Fibroblast of mammary gland (primary cell): ENCODE measurements at regions not wholly inside any gene's neighbourhood (a gene's known extent, or its start where the extent isn't known, plus 50 kb on each side); places are given as distances from the start of the nearest gene placed in this dataset.

ENCODE experiments used
- DNase-seq: peaks from one replicate; pipeline ENCODE4 v3.0.0-alpha.2; 2010; ENCODE audit warnings: low read depth
- H3K4me3 ChIP-seq: 2 replicates; pipeline ENCODE4 v1.5.1; 2011; ENCODE audit warnings: low read depth, mild to moderate bottlenecking, low read length, moderate library complexity; ENCODE audit not compliant: control insufficient read depth
- CTCF ChIP-seq: conservative IDR thresholded peaks from 2 replicates; pipeline ENCODE4 v1.5.1; 2011; ENCODE audit warnings: low read depth, low read length, inconsistent platforms; ENCODE audit not compliant: control insufficient read depth, insufficient read depth

- H3K4me3 ChIP-seq: no peak overlapping the region
- DNase-seq: no peak
- TF ChIP-seq CTCF: no peak
Observed at GRCh38 chr5:108606185-108606584, 141.5 kb upstream of the FER start.

GRCh38 chr5:108602830-108603229 is 144.9 kb upstream of the FER start:
- DNase-seq: no peak
- no peak overlapping the region for H3K4me3 ChIP-seq
- no peak for TF ChIP-seq CTCF

- no peak for TF ChIP-seq CTCF
- no peak for DNase-seq
Observed at GRCh38 chr5:108590799-108591198, 156.9 kb upstream of the FER start.

DNA sequence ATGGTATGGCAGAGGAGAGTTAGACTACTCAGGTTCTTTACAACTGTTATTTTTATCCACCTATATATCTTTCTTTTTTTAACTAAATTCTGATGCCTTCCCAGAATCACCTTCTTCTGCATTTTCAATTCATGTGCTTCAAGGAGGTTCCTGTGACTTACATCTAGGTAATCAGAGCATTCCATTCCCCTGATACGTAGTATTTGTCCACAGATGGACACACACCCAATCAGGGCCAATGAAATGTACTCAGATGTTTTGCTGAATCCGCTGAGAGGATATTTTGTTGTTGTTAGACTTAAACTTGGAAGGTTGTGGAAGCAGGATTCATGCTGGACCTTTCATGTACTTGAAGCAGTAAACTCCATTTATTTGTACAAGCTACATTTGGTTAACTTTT is 159.4 kb upstream of the FER start:
- no peak overlapping the region for H3K4me3 ChIP-seq
- no peak for TF ChIP-seq CTCF
- DNase-seq: no peak

More at GRCh38 chr5:108590799-108591198, 156.9 kb upstream of the FER start:
- H3K4me3 ChIP-seq: no peak overlapping the region

DNA sequence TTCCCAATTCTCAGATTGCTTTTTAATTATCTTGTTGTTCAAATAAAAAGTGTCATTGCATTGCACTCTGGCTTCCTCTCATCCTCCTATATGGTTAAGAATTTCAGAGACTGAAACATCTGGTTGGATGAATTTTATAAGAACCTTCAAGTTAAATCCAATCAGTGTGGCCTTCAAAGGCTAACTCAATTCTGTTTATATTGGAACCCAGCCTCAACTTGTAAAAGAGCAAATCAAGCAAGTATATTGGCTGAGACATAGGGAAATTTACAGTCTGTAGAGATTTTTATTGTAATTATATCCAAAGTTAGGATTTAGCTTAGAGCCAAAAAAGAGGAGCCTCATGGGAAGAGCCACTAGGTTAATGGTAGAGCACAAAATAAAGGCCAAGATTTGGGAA is 159.9 kb upstream of the FER start:
- H3K4me3 ChIP-seq: no peak overlapping the region
- no peak for TF ChIP-seq CTCF
- DNase-seq: no peak

DNA sequence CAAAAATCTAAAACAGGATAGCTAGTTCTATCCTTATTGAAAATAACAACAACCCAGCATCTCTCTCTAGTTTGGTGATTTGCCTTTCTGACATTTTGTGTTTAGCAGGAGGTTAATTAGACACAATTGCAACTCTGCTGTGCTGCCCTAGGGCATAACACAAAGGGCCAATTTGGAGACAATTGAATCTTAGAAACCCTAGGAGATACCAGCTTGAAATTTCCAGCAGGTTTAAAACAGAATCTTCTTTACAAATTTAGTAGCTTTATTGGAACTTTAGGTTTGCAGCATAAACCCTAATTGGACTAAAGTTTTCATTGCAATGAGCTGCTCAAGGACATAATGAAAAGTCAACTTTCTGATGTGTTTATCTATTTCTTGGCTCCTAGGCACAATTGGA is 166.7 kb upstream of the FER start:
- no peak for TF ChIP-seq CTCF
- no peak for DNase-seq
- no peak overlapping the region for H3K4me3 ChIP-seq

DNA sequence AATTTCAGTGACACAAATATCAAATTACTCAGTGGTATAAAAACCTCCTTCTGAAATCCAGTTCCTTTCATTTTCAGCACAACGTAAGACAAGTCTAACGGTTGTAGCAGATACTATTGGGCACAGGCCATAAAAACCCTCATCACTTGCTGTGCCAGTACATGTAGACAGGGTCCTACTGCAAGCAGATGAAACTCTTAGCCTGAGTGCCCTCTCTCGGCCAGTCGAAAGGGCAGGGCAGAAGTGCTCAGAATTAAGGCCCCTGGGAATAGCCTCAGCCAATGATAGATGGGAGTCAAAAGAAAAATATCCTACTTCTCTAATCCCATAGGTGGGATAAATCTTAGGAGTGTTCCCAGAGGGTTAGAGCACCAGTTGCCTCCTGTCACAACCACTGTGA is 168.5 kb upstream of the FER start:
- DNase-seq: no peak
- no peak overlapping the region for H3K4me3 ChIP-seq
- no peak for TF ChIP-seq CTCF
